AG04450 (cell line): ENCODE measurements at regions not wholly inside any gene's neighbourhood (a gene's known extent, or its start where the extent isn't known, plus 50 kb on each side); places are given as distances from the start of the nearest gene placed in this dataset.

ENCODE experiments used
- CTCF ChIA-PET: fragments of 300-600, 350-600 bp; formaldehyde crosslinking; extraction: SDS; loops from one replicate; lab custom pipeline; 2022; ENCODE audit warnings: antibody characterized with exemption, inconsistent platforms; lab: Charles Lee
- POLR2A ChIA-PET: fragments of 350-600 bp; formaldehyde crosslinking; extraction: SDS; loops from one replicate; lab custom pipeline; 2021; ENCODE audit warnings: antibody characterized with exemption, inconsistent platforms; lab: Yijun Ruan, JAX
- DNase-seq: peaks from one replicate; pipeline ENCODE4 v3.0.0-alpha.2; 2011; ENCODE audit warnings: low read depth, low spot score
- H3K27ac ChIP-seq: one replicate; pipeline ENCODE4 v1.5.1; 2012; ENCODE audit warnings: low read depth, low read length, control low read depth
- H3K27me3 ChIP-seq: one replicate; pipeline ENCODE4 v1.6.0; 2012; ENCODE audit warnings: low read length; ENCODE audit not compliant: control insufficient read depth, insufficient read depth
- H3K4me3 ChIP-seq: 2 replicates; pipeline ENCODE4 v1.5.1; 2011; ENCODE audit warnings: mild to moderate bottlenecking, low read depth, low read length, control low read depth
- H3K9me3 ChIP-seq: 2 replicates; pipeline ENCODE4 v1.5.1; 2012; ENCODE audit warnings: low read length; ENCODE audit not compliant: control insufficient read depth, insufficient read depth
- TF ChIP-seq, protein P1 (sequence below): IDR thresholded peaks from 2 replicates; pipeline ENCODE4 v1.5.1; 2011; ENCODE audit warnings: low read depth, low read length, control low read depth, inconsistent platforms

DNA sequence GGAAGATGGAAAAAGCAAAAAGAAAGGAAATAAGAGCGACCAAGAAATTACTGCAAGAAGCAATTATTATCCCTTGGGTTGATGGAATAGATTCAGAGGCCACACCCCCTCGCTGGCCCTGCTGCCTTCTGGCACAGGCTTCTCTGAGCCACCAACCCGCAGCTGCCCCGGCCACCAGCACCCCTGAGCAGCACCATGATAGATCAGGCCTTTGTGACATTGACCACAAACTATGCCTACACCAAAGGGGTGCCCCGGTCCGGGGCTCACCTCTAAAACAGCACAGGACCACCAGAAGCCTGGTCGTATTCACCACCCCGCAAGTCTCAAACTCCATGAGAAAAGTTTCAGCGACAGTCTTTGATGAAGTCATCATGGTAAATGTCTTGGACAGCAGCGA, 1059.3 kb downstream of the SLITRK1 start:
- TF ChIP-seq, protein P1, sequence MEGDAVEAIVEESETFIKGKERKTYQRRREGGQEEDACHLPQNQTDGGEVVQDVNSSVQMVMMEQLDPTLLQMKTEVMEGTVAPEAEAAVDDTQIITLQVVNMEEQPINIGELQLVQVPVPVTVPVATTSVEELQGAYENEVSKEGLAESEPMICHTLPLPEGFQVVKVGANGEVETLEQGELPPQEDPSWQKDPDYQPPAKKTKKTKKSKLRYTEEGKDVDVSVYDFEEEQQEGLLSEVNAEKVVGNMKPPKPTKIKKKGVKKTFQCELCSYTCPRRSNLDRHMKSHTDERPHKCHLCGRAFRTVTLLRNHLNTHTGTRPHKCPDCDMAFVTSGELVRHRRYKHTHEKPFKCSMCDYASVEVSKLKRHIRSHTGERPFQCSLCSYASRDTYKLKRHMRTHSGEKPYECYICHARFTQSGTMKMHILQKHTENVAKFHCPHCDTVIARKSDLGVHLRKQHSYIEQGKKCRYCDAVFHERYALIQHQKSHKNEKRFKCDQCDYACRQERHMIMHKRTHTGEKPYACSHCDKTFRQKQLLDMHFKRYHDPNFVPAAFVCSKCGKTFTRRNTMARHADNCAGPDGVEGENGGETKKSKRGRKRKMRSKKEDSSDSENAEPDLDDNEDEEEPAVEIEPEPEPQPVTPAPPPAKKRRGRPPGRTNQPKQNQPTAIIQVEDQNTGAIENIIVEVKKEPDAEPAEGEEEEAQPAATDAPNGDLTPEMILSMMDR: no peak
- Histone ChIP-seq H3K4me3 (no peak overlapping the region), H3K9me3 (no peaks in the 10 kb centered on the region; the same call in 1 of the 2 replicates), H3K27ac (no peak overlapping the region), H3K27me3 (no peaks in the 10 kb centered on the region)
- POLR2A ChIA-PET: no interaction called here
- DNase-seq: no peak
- CTCF ChIA-PET: no interaction called here

DNA sequence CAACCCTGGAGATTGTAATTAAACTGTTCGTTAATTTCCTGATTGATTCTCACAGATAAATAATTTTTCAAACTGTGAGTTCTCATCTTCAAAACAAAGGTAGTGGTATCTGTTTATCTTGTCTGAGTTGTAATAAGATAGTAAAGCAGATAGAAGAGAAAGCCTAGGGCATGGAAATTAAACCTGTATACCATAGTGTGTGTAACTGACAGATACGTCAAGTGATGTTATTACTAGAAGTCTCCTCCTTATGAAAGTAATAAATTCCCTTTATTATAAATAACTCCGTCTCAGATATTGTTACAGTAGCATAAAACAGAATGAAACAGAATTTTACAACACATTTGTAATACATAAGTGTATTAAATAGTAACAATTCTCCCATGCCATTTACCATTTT, 1065.1 kb downstream of the SLITRK1 start:
- TF ChIP-seq, protein P1: no peak
- ChIA-PET CTCF (no interaction called here), POLR2A (no interaction called here)
- Histone ChIP-seq H3K4me3 (no peak overlapping the region), H3K27me3 (no peaks in the 10 kb centered on the region), H3K27ac (no peak overlapping the region), H3K9me3 (no peaks in the 10 kb centered on the region)
- no peak for DNase-seq

DNA sequence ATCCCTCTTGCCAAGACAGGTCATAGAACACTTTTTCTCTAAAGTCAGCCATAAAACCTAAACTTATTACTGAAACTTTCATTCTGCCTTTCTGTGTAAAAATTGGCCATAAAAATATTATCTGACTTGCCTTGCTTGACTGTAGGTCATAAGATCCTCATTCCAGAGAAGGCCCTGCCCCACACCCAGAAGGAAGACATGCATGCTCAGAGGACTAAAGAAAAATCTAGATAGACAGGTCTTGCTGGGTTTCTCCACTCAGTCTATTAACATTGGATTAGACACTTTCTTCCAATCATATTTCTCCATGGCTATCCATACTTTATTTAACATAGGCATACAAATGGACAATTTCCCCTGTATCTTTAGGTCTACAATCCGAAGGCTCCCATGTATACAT, 1066.5 kb downstream of the SLITRK1 start:
- POLR2A ChIA-PET: no interaction called here
- no peak for DNase-seq
- Histone ChIP-seq H3K27me3 (no peaks in the 10 kb centered on the region), H3K9me3 (no peaks in the 10 kb centered on the region), H3K4me3 (no peak overlapping the region), H3K27ac (no peak overlapping the region)
- CTCF ChIA-PET: no interaction called here
- TF ChIP-seq, protein P1: no peak

DNA sequence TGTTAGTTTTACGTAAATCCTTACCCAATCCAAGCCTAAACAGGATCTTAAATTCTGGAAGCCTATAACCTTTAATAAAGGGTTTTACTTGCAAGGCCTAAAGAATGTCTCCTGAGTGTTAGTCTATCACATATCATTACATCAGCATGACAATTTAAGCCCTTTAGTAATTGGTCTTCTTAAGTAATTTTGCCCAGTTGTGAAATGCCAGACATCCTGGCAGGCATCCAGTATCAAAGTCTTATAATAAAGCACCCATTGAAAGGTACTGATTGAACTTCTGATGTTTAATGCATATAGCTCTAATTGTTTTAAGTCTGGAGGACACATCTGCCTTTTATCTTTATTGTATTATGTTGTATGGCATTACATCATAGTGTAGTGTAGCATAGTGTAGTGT, 1078.9 kb downstream of the SLITRK1 start:
- no peak overlapping the region for H3K4me3 ChIP-seq
- no peaks in the 10 kb centered on the region for H3K9me3 ChIP-seq
- no peak overlapping the region for H3K27ac ChIP-seq
- no peaks in the 10 kb centered on the region for H3K27me3 ChIP-seq
- no peak for DNase-seq
- TF ChIP-seq, protein P1: no peak
- POLR2A ChIA-PET: no interaction called here
- CTCF ChIA-PET: no interaction called here

DNA sequence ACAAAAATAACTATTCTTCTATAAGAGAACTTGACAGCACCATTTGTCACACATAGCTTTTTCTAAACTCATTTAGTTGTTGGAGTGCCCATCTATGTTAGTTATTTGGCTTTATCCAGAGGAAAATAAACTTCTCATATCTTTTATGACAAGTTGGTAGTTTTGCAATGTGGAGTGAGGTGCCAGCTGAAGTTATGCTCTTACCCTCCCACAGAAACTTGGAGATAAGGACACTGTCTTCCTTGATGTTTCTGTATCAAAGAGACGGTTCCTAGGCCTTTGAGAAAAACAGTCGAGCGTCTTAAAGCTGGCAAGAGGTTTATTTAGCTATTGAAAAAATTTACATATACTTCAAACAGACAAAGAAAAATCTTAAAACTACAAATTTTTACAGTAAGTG, 1079.7 kb downstream of the SLITRK1 start:
- TF ChIP-seq, protein P1: no peak
- Histone ChIP-seq H3K27ac (no peak overlapping the region), H3K9me3 (no peaks in the 10 kb centered on the region), H3K27me3 (no peaks in the 10 kb centered on the region), H3K4me3 (no peak overlapping the region)
- CTCF ChIA-PET: no interaction called here
- no peak for DNase-seq
- POLR2A ChIA-PET: no interaction called here
